Lung microvascular endothelial cell (primary cell): ENCODE measurements at regions not wholly inside any gene's neighbourhood (a gene's known extent, or its start where the extent isn't known, plus 50 kb on each side); places are given as distances from the start of the nearest gene placed in this dataset.
"Not testable (repeated sequence)": the region's sequence is repeated elsewhere in the genome, so short reads cannot be mapped to it uniquely, and the experiment has no call there.

Source experiments
- DNase-seq, 2 donors: peaks; one replicate each; pipeline versions ENCODE4 v3.0.0 to v3.0.0-alpha.2; 2010; ENCODE audit warnings: low read depth in 2 of 2

DNA sequence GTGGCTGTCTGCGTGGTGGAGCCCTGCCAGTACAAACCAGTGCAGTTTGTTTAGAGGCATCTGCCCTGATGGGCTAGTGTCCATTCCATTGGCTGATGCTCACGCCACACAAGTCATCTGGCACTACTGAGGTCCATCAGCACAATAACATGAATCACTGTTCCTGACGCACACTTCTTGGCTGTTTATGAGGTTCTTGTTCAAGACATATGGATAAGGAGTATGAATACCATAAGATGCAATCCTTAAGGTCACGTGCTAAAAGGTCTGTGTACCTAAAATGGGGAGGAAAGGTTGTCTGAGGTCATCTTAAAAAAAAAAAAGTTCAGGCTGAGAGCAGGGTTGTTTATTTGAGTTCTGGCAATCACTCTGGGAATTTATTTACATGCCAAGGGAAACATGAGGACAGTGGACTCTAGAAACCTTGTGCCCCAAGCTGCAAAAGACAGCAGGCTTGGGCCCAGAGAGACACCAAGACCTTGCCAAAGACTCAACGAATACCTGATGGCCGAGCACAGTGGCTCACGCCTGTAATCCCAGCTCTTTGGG is 54.1 kb upstream of the SHLD1 start:
- DNase-seq = peak; percentile 80 to 87

DNA sequence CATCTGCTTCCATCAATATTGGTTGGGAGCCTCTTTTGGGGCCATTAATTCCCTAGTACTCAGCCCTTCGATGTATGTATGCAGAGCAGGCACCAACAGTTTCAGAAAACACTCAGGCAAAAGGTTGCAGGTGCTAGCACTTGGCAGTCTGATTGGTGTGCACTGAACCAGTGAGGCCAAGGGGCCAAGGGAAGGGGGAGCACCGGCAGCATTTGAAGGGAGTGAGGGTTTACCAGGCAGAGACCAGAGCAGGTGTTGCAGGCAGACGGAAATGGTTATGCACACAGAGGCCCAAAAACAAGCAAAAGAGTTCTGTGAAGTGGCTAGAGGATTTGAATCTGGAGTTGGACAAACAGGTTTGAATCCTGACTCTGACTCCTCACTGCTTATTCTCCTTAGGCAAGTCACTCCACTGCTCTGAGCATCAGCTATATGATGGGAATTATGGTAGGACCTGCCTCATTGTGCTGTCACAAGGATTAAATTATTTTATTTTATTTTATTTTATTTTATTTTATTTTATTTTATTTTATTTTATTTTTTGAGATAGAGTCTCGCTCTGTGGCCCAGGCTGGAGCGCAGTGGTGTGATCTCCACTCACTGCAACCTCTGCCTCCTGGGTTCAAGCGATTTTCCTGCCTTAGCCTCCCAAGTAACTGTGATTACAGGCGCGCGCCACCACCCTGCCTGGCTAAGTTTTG is 58.1 kb upstream of the SHLD1 start:
- DNase-seq = no peak

DNA sequence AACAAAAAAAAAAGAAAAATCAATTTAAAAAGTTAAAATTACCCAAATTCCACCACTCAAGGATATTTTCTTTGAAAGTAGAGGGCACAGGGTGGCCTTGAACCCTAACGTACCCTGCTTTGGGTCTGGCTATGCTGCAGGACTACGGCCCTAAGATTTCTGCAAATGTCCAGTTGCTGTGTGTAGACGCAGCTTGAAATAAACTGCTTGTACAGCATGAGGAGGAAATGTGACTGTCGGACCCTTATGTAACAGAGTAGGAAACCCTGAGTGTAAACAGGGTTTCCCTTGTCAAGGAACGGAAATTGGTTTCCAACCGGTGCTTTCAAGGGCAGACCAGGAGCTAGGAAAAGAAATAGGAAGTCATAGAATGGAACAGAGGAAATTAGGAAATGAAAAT is 60.7 kb upstream of the SHLD1 start:
- peak in 1 of 2 donors; percentile 60 for DNase-seq

DNA sequence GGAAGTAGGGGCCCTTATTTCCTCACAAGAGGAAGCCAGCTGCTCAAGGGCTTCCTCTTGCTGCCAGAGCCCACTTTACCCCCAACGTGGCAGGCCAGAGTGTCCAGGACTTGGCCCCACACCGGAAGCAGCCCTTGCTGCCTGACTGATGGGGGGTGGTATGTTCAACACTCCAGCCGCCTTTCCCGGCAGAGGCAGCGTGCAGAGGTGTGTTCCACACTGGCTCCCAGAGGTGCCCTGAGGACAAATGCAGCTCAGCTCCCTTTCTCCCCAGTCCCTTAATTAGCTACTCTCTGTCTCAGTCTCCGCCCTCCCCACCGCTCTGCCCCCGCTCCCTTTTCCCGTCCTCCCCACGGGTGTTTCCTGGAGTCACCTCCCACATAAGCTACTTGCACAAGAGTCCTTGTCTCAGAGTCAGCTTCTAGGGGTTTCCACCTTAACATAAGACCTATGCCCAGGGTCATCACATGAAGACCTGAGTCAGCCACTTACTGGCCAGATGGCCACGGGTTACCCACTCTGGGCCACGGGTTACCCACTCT is 61.7 kb upstream of the SHLD1 start:
- DNase-seq = peak in 1 of 2 donors; percentile 17

DNA sequence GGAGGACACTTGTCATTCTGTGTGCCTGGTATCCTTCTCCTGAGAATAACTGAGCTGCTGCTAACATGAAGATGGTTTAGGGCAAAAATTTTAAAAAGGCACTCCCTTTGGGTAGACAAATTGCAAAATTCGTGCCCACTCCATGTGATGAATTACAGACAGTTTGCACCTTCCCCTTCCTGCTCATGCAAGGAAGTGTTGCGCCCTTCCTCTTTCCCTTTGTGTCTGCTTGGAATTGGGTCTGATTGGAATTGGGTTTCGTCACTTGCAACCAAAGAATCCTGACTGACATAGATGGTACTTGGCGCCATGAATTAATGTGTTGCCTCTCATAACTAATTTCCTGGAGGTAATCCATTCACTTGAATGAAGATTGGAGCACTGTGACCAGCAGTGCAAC is 62.3 kb upstream of the SHLD1 start:
- peak in 1 of 2 donors; percentile 3 for DNase-seq

DNA sequence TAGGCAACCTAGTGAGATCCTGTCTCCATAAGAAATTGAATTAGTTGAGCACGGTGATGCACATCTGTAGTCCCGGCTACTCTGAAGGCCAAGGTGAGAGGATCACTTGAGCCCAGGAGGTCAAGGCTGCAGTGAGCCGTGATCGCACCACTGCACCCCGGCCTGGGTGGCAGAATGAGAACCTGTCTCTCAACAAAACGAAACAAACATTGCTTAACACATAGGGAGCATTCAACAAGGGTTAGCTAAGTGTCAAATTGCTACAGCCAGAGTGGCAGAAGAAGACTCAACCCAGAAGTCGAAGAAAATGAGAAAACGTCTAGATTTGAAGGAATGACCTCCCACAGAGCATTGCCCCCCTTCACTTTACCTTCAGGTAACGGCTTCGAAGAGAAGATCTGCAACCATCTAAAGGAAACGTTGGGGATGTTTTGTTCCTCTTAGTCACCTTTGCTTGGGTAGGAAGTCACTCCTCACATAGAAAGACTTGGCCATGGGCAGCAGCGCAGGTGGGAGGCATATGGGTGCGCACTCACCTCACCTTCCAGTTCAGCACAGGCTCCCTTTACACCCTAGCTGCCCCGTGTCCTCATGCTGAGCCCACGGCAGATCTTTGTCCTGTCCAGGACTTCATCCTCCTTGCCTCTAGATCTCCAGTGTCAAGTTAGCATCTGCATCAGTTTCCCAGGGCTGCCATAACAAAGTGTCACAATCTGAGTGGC is 63.7 kb upstream of the SHLD1 start:
- DNase-seq = no peak

DNA sequence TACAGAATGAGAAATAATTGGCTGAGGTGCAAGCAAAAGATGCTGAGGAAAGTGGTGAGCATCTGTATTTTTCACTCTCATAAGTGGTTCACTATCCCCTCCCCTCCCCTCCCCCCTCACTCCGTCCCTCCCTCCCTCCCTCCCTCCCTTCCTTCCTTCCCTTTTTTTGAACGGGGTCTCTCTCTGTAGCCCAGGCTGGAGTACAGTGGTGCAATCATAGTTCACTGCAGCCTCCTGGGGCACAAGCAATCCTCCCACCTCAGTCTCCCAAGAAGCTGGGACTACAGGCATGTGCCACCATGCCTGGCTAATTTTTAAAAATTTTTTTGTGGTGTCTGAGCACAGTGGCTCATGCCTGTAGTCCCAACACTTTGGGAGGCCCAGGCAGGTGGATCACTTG is 67.6 kb upstream of the SHLD1 start:
- DNase-seq = not testable (repeated sequence)

DNA sequence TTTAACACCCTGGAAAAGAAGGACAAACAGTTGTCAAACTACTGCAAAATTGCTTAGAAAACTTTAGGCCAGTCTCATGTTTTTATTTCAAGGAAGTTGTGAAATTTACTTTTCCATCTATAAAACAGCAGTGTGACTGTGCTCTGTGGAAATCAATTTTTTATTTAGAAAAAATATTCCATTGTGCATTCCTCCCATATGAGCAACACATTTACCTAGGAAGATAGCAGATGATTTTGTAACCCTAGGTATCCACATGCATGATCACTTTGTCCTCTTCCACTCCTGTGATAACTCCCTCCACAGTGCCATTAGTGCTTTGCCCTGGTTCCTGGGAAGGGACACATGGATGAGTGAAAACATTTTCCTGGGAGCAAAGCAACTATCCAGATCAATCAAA is 69.4 kb upstream of the GPCPD1 start:
- peak in 1 of 2 donors; percentile 39 for DNase-seq

DNA sequence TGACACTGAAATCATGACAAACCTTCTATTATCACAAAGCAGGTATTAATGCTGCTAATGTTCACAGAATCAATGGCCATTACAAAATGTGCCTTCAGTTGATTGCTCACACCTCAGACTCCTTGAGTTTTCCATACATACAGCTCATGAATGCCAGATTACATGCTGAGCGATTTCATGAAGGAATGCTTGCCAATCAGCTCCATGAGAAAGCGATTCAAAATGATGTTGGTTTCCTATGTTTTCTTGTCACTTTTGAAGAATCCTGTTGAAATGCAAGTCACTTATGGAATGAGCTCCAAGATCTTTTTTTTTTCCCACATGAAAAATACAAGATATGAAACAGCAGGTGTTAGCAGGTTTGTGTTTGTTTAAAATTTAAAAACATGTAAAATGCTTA is 68.0 kb upstream of the GPCPD1 start:
- no peak for DNase-seq

DNA sequence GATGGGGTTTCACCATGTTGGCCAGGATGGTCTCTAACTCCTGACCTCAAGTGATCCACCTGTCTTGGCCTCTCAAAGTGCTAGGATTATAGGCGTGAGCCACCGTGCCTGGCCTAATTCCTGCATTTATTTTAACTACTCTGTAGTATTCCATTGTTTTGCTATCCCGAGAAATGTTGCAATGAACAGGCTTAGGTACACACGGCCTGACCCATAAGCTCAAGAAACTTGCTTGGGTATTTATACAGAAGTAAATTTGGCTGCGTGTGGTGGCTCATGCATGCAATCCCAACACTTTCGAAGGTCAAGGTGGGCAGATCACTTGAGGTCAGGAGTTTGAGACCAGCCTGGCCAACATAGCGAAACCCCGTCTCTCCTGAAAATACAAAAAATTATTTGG is 67.1 kb upstream of the GPCPD1 start:
- not testable (repeated sequence) for DNase-seq

DNA sequence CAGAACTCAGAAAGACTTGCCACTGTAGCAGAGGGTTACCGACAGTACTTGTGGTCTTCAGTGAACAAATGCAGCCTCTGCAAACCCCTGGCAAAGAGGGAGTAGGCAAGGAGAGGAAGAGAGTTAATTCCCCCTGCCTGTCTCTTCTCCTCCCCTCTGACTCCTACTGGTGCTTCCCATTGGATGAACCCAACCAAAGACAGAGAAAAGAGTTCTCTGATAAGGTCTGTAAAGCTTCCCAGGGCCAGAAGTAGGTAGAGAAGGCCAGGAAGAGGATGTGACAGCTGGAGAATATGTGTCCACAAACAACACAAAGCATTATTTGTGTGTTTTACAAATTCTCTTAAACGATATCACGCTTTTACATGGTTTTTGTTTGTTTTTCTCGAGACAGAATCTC is 66.6 kb upstream of the GPCPD1 start:
- no peak for DNase-seq

DNA sequence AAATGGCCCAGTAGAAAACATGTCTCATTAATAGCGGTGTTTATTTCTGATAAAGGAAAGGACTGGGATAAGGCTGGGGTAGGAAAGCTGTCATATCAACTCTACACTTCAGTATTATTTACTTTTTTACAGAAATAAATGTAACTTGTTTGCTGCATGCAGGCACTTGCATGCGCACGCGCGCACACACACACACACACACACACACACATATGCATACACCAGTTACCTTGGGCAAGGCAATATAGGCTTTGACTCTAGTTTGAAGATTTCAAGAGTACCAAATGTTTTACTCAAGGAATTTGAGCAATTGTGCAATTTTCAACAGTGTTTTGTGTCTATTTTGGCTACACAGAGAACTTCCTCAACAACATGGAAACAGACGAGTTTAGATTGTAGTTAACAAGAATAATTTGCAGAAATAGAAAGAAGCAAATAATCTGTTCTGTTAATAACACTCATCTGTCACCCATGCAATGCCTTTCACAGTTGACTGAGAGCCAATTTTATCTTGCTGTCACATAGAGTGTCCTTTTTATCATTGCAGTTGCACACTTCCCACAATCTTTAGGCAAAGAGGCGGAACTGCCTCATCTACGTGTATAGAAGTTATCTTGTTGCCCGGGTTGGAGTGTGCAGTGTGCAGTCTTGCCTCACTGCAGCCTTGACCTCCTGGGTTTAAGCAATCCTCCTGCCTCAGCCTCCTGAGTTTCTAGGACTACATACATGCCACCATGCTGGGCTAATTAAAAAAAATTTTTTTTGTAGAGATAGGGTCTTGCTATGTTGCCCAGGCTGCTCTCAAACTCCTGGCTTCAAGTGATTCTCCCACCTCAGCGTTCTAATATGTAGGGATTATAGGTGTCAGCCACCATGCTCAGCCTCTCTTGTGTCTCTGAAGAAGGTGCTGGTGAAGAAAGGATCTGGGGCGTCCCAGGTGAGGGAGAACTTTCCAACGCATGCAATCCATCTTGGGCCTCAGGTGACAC is 64.6 kb upstream of the GPCPD1 start:
- no peak for DNase-seq

DNA sequence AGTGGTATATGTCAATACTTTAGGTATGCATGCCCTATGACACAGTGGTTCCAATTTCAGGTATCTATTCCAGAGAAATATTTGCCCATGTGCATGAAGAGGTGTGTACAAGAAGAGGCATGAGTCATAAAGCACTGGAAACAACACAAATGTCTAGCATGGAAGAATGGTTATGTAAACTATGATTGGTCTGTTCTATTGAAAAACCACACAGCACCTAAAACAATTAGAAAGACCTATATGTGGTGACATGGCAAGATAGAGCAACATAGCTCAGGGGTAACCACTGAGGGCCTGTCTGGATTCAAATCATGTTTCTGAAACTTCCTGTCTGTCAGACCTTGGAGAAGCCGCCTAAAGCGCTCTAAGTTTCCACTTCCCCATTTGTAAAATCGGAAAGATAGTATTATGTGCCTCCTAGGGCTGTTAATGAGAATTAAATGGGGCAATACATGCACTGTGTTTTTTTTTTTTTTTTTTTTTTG is 63.4 kb upstream of the GPCPD1 start:
- DNase-seq = no peak

DNA sequence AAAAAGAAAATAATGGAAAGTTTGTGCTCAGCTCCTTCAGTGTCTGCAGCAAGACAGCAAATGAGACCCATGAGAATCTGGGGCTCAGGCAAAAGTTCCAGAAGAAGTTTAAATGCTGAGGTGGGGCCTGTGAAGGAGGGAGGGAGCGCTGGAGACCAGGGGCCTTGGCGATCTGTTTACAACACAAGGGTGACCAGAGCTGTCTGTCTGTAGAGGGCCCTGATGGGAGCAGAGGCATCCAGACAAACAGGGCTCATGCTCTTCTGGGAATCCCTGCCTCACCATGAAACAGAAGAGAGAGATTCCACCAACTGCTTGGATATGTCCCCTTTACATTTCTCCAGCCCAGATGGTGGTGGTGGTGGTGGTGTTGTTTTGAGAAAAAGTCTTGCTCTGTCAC is 60.1 kb upstream of the GPCPD1 start:
- no peak for DNase-seq

DNA sequence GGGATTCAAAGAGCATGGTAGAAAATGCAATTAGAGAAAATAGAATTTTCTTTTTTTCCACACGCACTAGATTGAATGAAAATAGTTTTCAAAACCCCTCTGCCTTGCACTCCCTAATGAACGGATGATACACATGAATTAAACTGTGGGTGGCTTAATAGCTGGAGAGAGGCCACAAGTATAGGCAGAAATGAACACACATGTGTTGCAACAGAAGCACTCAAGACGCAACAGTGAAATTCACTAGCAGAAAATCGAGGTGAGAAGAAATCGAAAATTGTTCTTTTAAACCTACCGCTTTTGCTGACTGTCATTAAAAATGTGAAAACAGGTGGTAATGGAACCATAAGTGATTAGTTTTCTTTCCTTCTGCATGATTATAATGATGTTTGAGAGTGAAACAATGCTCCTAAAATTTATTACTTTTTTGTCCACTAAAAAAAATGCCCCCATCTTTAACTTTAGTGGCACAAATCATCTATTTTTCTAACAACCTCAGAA is 59.3 kb upstream of the GPCPD1 start:
- DNase-seq = no peak

DNA sequence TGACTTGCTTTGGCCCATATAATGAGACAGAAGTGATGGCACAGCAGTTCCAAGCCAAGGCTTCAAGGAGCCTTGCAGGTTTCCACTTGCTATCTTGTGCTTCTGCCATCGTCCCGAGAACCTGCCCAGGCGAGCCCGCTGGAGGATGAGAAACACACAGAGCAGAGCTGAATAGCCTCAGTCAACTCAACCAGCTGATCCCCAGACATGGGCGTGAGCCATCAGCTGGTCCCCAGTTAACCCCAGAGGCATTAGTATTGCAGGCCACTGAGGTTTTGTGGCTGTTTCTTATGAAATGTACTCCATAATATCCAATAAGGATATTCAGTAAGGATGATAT is 57.7 kb upstream of the GPCPD1 start:
- no peak for DNase-seq

DNA sequence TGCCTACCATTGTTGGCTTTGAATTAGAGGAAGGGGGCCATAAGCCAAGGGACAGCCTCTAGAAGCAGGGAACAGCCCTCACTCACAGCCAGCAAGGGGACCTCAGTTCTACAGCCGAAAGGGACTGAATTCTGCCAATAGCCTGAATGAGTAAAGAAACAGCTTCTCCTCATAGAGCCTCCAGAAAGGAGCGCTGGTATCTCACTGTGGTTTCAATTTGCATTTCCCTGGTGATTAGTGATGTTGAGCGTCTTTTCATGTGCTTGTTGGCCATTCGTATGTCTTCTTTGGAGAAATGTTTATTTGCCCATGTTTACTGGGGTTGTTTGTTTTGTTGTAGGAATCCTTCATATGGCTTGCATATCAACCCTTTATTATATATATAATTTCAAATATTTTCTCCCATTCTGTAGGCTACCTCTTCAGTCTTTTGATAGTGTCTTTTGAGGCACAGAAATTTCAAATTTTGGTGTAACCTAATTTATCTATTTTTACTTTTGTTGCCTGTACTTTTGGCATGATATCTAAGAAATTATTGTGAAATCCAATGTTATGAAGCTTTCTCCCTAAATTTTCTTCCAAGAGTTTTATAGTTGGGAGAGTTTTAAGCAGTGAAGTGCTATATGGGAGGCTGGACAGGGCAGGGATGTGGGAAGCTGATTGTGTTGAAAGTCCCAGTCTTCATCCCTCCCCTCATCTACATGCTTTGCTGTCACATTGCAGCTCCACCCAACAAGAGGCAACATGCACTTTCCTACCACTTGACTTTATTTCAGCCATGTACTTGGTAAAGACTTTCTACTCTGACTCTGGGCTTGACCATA is 57.1 kb upstream of the GPCPD1 start:
- DNase-seq = no peak

DNA sequence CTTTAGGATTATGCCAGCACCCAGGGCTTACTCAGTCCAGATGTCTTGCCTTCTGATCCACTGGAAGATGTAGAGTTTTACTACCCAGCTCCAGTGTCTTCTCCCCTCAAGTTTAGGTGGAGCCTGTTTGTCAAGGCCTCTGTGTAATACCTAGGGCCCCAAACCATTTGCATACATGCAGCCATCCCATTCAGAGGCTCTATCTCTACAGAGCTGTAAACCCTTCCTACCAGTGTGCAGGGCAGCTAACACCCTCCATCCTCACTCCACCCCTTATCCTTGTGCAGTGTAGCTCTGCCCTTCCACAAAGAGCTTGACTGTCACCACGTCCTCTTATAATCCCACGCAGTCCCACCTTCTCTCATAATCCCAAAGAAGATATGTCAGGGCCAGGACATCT is 54.6 kb upstream of the GPCPD1 start:
- DNase-seq = no peak

DNA sequence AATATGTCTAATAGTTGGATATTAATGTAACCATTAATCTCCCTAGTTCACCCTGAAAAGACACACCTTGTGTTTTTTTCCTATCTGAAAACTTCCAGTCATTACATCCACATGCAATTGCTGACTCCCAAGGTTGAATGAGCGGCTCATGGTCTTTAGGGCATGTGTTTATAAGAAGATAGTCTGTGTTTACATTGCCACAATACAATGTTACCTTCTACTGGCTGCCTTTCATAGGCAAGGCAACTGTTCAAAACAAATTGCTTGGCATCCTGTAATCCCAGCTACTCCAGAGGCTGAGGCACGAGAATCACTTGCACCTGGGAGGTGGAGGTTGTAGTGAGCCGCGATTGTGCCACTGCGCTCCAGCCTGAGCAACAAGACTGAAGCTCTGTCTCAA is 52.6 kb upstream of the GPCPD1 start:
- DNase-seq = no peak

DNA sequence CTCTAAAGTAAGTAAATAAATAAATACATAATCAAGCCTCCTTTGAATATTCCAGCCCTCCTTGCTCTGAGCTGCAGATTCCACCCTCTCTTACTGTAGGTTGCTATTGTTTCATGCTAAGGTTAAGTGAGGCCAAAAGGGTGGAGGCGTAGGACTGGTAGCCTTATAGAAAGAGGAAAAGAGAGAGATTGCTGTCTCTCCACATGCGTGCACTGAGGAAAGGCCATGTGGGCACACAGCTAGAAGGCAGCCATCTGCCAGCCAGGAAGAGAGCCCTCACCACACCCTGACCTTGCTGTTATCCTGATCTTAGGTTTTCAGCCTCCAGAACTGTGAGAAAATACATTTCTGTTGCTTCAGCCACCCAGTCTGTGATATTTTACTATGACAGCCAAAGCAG is 52.0 kb upstream of the GPCPD1 start:
- no peak for DNase-seq
